Esophagus muscularis mucosa (tissue), 4 donors: ENCODE measurements at regions not wholly inside any gene's neighbourhood (a gene's known extent, or its start where the extent isn't known, plus 50 kb on each side); places are given as distances from the start of the nearest gene placed in this dataset.

ENCODE experiments used
- CTCF ChIP-seq, 3 experiments: fragments of 200-600 bp in 2 of 3; fragments of 450-650 bp in 1 of 3; sonication (generic) in 2 of 3; IDR thresholded peaks; one replicate each; pipeline ENCODE4 v1.5.1; 2017 to 2019; ENCODE audit warnings: antibody characterized with exemption in 3 of 3, mild to moderate bottlenecking in 2 of 3, moderate library complexity in 1 of 3
- EP300 ChIP-seq: sonication (generic); formaldehyde crosslinking; IDR thresholded peaks from one replicate; pipeline ENCODE4 v1.6.1; 2017; ENCODE audit warnings: antibody characterized with exemption
- POLR2A ChIP-seq: fragments of 450-650 bp; IDR thresholded peaks from one replicate; pipeline ENCODE4 v1.6.1; 2017; ENCODE audit warnings: antibody characterized with exemption, moderate library complexity, mild to moderate bottlenecking, low read depth
- POLR2AphosphoS5 ChIP-seq, 2 donors: sonication (generic); formaldehyde crosslinking; IDR thresholded peaks; one replicate each; pipeline ENCODE4 v1.6.1; 2017; ENCODE audit warnings: antibody characterized with exemption in 2 of 2

GRCh38 chr9:90466441-90466840 lies 176.2 kb downstream of the DIRAS2 start:
- TF ChIP-seq CTCF (IDR thresholded peaks at IDR 0.05) (no peak), POLR2A (no peak), POLR2AphosphoS5 (IDR thresholded peaks at IDR 0.05) (no peak), EP300 (no peak)
